ENCODE measurements at regions not wholly inside any gene's neighbourhood (a gene's known extent, or its start where the extent isn't known, plus 50 kb on each side); places are given as distances from the start of the nearest gene placed in this dataset.

DNA sequence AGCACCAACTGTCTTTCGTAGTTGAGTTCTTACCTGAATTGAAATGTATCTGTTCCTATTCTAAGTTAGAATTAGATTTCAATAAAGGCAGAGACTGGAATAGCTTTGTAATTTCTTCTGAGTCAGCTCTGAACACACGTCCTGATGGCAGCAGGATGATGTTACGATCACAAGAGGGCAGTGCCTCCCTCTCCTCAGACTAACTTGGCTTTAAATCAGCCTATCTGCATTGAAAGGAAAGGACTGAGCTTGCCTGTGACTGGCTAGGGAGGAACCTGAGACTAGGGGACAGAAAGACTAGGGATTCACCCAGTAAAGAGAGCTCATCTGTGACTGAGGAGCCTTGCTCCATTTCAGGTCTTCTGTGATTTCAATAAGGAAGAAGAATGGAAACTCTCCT lies 323.7 kb upstream of the OR4E1 start:
- TF ChIP-seq CTCF (conservative IDR thresholded peaks at IDR 0.05; ENCODE audit: low read length) = peak; percentile 79
- TF ChIP-seq EZH2phosphoT487 (IDR thresholded peaks at IDR 0.05; ENCODE audit: borderline replicate concordance) = no peak

Measured in Loucy (cell line).